Activated B cell treated with CpG ODN at 0.5 μM for 24 hours (primary cell): ENCODE measurements at regions not wholly inside any gene's neighbourhood (a gene's known extent, or its start where the extent isn't known, plus 50 kb on each side); places are given as distances from the start of the nearest gene placed in this dataset.

Experiments used
- ATAC-seq: fragments of 200-7000 bp; cut with Tn5 transposase; one replicate; pipeline ENCODE4 v1.10.0; 2021; ENCODE audit warnings: low read depth, mild to moderate bottlenecking, moderate library complexity
- CTCF ChIA-PET: fragments of 350-600 bp; sonication (Branson Sonifier 250); formaldehyde crosslinking; loops from one replicate; lab custom pipeline; 2021; ENCODE audit warnings: antibody characterized with exemption; lab: Charles Lee
- POLR2A ChIA-PET: fragments of 350-600 bp; sonication (Branson Sonifier 250); formaldehyde crosslinking; loops from one replicate; lab custom pipeline; 2021; ENCODE audit warnings: antibody characterized with exemption; lab: Charles Lee
- DNase-seq: peaks from one replicate; pipeline ENCODE4 v3.0.0; 2022
- H3K27ac Mint-ChIP-seq: one replicate; pipeline ENCODE4 v1.8.0; 2020; ENCODE audit warnings: mixed read lengths
- H3K27me3 Mint-ChIP-seq: one replicate; pipeline ENCODE4 v1.8.0; 2021; ENCODE audit warnings: mixed read lengths
- H3K36me3 Mint-ChIP-seq: one replicate; pipeline ENCODE4 v1.8.0; 2021; ENCODE audit warnings: low read depth, mixed read lengths
- H3K4me1 Mint-ChIP-seq: one replicate; pipeline ENCODE4 v1.8.0; 2021; ENCODE audit warnings: mixed read lengths
- H3K4me3 Mint-ChIP-seq: one replicate; pipeline ENCODE4 v1.8.0; 2020; ENCODE audit warnings: mild to moderate bottlenecking, mixed read lengths
- H3K9me3 Mint-ChIP-seq: one replicate; pipeline ENCODE4 v1.8.0; 2020; ENCODE audit warnings: mixed read lengths
- CTCF ChIP-seq: fragments of 200-600 bp; IDR thresholded peaks from one replicate; pipeline ENCODE4 v1.8.0; 2022; ENCODE audit warnings: antibody characterized with exemption, mild to moderate bottlenecking
- intact Hi-C: fragments of 100-400 bp; cut with micrococcal nuclease; formaldehyde crosslinking; loops from one replicate; pipeline ENCODE4 v1.15.1; 2024

GRCh38 chr10:3528271-3528670, 256.7 kb downstream of the KLF6 start:
- no peak overlapping the region for H3K27ac Mint-ChIP-seq
- DNase-seq = no peak
- H3K36me3 Mint-ChIP-seq = no peaks in the 10 kb centered on the region
- intact Hi-C loops = no loop called here
- POLR2A ChIA-PET = no interaction called here
- no peaks in the 10 kb centered on the region for H3K9me3 Mint-ChIP-seq
- H3K4me3 Mint-ChIP-seq = no peak overlapping the region
- no peak for TF ChIP-seq CTCF
- CTCF ChIA-PET = no interaction called here
- H3K4me1 Mint-ChIP-seq = no peaks in the 10 kb centered on the region
- no peak for ATAC-seq
- H3K27me3 Mint-ChIP-seq = no peaks in the 10 kb centered on the region

GRCh38 chr10:3527869-3528268, 257.1 kb downstream of the KLF6 start:
- H3K36me3 Mint-ChIP-seq = no peaks in the 10 kb centered on the region
- no peak overlapping the region for H3K4me3 Mint-ChIP-seq
- H3K9me3 Mint-ChIP-seq = no peaks in the 10 kb centered on the region
- no peak for ATAC-seq
- no peak overlapping the region for H3K27ac Mint-ChIP-seq
- no peak for DNase-seq
- H3K4me1 Mint-ChIP-seq = no peaks in the 10 kb centered on the region
- ChIA-PET CTCF (no interaction called here), POLR2A (no interaction called here)
- intact Hi-C loops = no loop called here
- no peak for TF ChIP-seq CTCF
- H3K27me3 Mint-ChIP-seq = no peaks in the 10 kb centered on the region

GRCh38 chr10:3526727-3527501, 258.1 kb downstream of the KLF6 start:
- Mint-ChIP-seq H3K4me1 (no peaks in the 10 kb centered on the region), H3K27ac (no peak overlapping the region), H3K9me3 (no peaks in the 10 kb centered on the region), H3K36me3 (no peaks in the 10 kb centered on the region), H3K27me3 (no peaks in the 10 kb centered on the region), H3K4me3 (no peak overlapping the region)
- no peak for ATAC-seq
- ChIA-PET CTCF (no interaction called here), POLR2A (no interaction called here)
- intact Hi-C loops = no loop called here
- no peak for DNase-seq
- no peak for TF ChIP-seq CTCF

- intact Hi-C loops = no loop called here
- POLR2A ChIA-PET = no interaction called here
- no peaks in the 10 kb centered on the region for H3K27me3 Mint-ChIP-seq
- H3K4me3 Mint-ChIP-seq = no peak overlapping the region
- CTCF ChIA-PET = no interaction called here
- TF ChIP-seq CTCF = no peak
- ATAC-seq (no peak), DNase-seq (no peak)
- H3K27ac Mint-ChIP-seq = no peak overlapping the region
- no peaks in the 10 kb centered on the region for H3K9me3 Mint-ChIP-seq
- H3K36me3 Mint-ChIP-seq = no peaks in the 10 kb centered on the region
- H3K4me1 Mint-ChIP-seq = no peaks in the 10 kb centered on the region
These were observed 259.1 kb downstream of the KLF6 start for GRCh38 chr10:3525832-3526449.

- intact Hi-C loops = no loop called here
- Mint-ChIP-seq H3K4me1 (no peaks in the 10 kb centered on the region), H3K4me3 (no peak overlapping the region), H3K36me3 (no peaks in the 10 kb centered on the region), H3K27ac (no peak overlapping the region), H3K9me3 (no peaks in the 10 kb centered on the region), H3K27me3 (no peaks in the 10 kb centered on the region)
- no peak for TF ChIP-seq CTCF
- ChIA-PET POLR2A (no interaction called here), CTCF (no interaction called here)
- no peak for DNase-seq
- ATAC-seq = no peak
These were observed 260.7 kb downstream of the KLF6 start for GRCh38 chr10:3524086-3524960.
